ENCODE measurements at regions not wholly inside any gene's neighbourhood (a gene's known extent, or its start where the extent isn't known, plus 50 kb on each side); places are given as distances from the start of the nearest gene placed in this dataset.

- TF ChIP-seq CTCF (IDR thresholded peaks at IDR 0.05) (no peak), POLR2A (IDR thresholded peaks at IDR 0.05) (no peak)
Observed at GRCh38 chr10:43930243-43930642, 281.6 kb upstream of the ZNF32 start.
